ENCODE measurements at regions not wholly inside any gene's neighbourhood (a gene's known extent, or its start where the extent isn't known, plus 50 kb on each side); places are given as distances from the start of the nearest gene placed in this dataset.
A peak's percentile ranks its signal among the peaks of the same experiment; 100 is the strongest.
"Not testable (repeated sequence)": the region's sequence is repeated elsewhere in the genome, so short reads cannot be mapped to it uniquely, and the experiment has no call there.

DNA sequence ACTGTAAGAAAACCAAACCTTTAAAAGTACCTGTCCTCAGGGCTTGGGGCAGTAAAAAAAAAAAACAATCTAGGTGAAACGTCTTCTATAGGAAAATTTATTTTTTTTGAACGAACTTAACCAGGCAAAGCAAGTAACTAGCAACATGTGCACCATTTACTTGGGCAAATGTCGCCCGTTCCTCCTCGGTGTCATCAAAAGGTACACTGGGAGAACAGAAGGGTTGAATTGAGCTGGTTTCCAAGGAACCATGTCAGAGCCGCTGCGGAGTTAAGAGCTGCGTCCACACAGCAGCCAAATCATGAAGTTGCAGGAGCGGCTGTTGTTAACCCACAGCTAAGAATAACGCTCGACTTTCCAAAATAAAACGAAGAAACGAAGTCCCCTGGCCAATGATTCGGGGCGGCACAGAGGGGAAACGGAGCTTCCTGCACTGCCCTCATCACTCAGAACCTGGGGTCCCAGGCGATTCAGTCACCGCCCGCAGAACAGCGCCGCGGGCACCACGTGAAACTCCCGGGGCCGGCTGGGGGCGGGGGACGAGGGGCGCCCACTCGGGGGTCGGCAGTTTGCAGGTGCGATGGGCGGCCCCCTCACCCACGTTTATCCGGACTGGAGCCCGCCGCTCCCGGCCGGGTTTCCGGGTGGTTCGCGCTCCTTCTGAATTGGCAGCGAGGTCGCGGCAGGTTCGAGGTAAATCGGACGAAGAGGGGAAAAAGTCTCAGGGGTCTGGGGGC is 53.6 kb upstream of the PLGLB1 start:
- H3F3A ChIP-seq (ENCODE audit: low read length, unreplicated experiment); H4K20me1 ChIP-seq (ENCODE audit: low read length); ATAC-seq; H3K27me3 ChIP-seq (ENCODE audit: low read length); H3K9me3 ChIP-seq (ENCODE audit: low read length); H3K9me2 ChIP-seq (replicated peaks; ENCODE audit: low read length); CTCF ChIA-PET; H3K27ac ChIP-seq (ENCODE audit: low read length); POLR2A ChIA-PET (ENCODE audit: unreplicated experiment); H2AFZ ChIP-seq (ENCODE audit: low read length); H3K36me3 ChIP-seq (ENCODE audit: low read depth, low read length); H3K4me1 ChIP-seq (ENCODE audit: insufficient read depth, low read length); BruUV-seq (replicated peaks); intact Hi-C loops (cut with micrococcal nuclease): not testable (repeated sequence)
- peaks cover 19% of the 10 kb centered on the region for H3K79me2 ChIP-seq (ENCODE audit: low read length)
- peak overlapping the region; percentile 82 for H3K4me2 ChIP-seq (ENCODE audit: low read length)
- peak; percentile 1 for DNase-seq
- peak overlapping the region; percentile 70 for H3K4me3 ChIP-seq (ENCODE audit: low read length)
- H3K9ac ChIP-seq (ENCODE audit: low read length): peak overlapping the region; percentile 56

DNA sequence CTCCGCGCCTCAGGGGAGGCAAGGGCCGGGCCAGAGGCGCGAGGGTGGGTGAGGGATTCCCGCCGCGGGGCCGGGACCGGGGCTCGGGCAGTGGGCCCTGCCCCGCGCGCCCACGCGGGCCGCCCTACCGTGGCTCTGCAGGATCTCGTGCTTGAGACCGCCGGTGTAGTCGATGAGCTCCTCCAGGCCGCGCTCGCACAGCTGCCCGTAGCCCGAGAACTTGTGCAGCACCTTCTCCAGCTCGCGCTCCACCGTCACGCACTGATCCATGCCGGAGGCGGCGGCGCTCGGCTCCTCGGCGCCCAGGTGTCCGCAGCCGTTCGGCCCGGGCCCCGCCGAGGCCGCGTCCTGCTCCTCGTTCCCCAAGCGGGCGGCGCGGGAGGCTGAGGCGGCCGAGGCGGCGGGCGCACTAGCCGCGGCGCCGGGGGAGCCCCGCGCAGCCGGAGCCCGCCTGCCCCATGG is 54.2 kb upstream of the PLGLB1 start:
- not testable (repeated sequence) for H3K4me1 ChIP-seq (ENCODE audit: insufficient read depth, low read length); H2AFZ ChIP-seq (ENCODE audit: low read length)

DNA sequence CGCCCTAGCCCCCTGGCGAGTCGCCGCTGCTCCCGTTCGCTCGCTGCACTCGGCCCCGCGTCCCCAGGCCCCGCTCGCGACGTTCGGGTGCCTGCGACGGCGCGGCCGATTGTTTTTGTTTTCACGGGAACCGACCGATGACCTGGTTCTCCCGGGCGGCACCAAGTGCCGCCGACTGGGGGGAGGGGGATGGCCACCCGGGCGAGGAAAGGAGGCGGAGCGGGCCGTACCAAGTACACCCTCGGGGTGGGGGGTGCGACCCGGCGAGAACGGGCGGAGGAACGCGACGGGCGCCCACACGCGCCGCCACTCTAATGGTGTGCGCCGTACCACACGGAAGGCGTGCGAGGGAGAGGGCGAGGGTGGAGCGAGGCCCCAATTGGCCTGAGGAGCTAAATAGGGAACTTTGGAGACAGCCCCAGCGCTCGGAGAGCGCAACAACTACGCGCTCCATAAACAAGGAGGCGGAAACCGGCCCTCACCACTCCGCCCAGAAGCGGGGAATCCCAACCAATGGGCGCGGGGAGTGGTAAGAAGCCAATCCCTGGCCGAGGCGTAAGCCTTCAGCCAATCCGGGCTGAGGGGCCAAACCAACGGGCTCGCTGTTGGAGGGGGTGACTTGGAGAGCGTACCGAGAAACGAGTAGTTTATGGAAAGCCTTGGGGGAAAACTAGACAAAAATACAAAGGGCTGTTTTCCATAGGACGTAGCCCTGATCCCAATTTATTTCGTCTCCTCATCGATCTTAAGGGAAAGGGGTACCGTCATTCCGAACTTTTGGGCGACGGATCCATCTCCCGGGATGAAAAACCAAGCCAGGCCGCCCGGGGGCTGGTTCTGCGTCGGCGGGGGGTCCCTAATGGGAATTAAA is 54.8 kb upstream of the PLGLB1 start:
- H3F3A ChIP-seq (ENCODE audit: low read length, unreplicated experiment); H4K20me1 ChIP-seq (ENCODE audit: low read length); H3K9me2 ChIP-seq (replicated peaks; ENCODE audit: low read length); BruUV-seq (replicated peaks); intact Hi-C loops (cut with micrococcal nuclease); H3K27me3 ChIP-seq (ENCODE audit: low read length); POLR2A ChIA-PET (ENCODE audit: unreplicated experiment); CTCF ChIA-PET; H3K36me3 ChIP-seq (ENCODE audit: low read depth, low read length); H3K4me1 ChIP-seq (ENCODE audit: insufficient read depth, low read length); H3K9me3 ChIP-seq (ENCODE audit: low read length): not testable (repeated sequence)
- peak overlapping the region; percentile 56 for H3K27ac ChIP-seq (ENCODE audit: low read length)
- DNase-seq (peak; percentile 81), ATAC-seq (peak; percentile 95)
- peak overlapping the region; percentile 70 for H3K4me3 ChIP-seq (ENCODE audit: low read length)
- peak overlapping the region; percentile 64 for H3K9ac ChIP-seq (ENCODE audit: low read length)
- peak overlapping the region; percentile 75 for H3K4me2 ChIP-seq (ENCODE audit: low read length)
- H3K79me2 ChIP-seq (ENCODE audit: low read length): peaks cover 12% of the 10 kb centered on the region
- peak overlapping the region; percentile 89 for H2AFZ ChIP-seq (ENCODE audit: low read length)

More for the DNA sequence above, 54.2 kb upstream of the PLGLB1 start:
- peak; percentile 7 for DNase-seq
- Histone ChIP-seq H3K79me2 (ENCODE audit: low read length) (peaks cover 14% of the 10 kb centered on the region), H3K4me2 (ENCODE audit: low read length) (peak overlapping the region; percentile 82), H3K9ac (ENCODE audit: low read length) (peak overlapping the region; percentile 64), H3K4me3 (ENCODE audit: low read length) (peak overlapping the region; percentile 70)
- intact Hi-C loops (cut with micrococcal nuclease); H3K9me2 ChIP-seq (replicated peaks; ENCODE audit: low read length); H3K27me3 ChIP-seq (ENCODE audit: low read length); H3K27ac ChIP-seq (ENCODE audit: low read length); H3F3A ChIP-seq (ENCODE audit: low read length, unreplicated experiment); H3K9me3 ChIP-seq (ENCODE audit: low read length); H4K20me1 ChIP-seq (ENCODE audit: low read length); H3K36me3 ChIP-seq (ENCODE audit: low read depth, low read length); CTCF ChIA-PET; POLR2A ChIA-PET (ENCODE audit: unreplicated experiment); BruUV-seq (replicated peaks): not testable (repeated sequence)
- peak; percentile 21 for ATAC-seq

DNA sequence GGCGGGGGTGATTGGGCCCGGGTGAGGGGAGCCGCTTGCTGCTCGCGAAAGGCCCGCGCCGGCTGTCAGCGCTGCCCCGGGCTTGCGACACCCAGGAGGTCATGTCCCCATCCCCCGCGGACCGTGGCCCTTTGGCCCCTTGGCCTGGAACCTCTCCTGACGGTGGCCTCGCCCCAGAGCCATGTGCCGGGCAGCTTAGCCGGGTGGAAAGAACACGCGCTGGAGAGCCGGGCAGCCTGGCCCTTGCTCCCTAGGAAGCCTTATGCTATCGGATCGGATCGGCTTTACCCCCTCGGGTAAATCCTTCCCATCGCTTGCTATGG is 55.4 kb upstream of the PLGLB1 start:
- H3K4me1 ChIP-seq (ENCODE audit: insufficient read depth, low read length); intact Hi-C loops (cut with micrococcal nuclease): not testable (repeated sequence)
- BruUV-seq (replicated peaks): TSS peak; percentile 99

DNA sequence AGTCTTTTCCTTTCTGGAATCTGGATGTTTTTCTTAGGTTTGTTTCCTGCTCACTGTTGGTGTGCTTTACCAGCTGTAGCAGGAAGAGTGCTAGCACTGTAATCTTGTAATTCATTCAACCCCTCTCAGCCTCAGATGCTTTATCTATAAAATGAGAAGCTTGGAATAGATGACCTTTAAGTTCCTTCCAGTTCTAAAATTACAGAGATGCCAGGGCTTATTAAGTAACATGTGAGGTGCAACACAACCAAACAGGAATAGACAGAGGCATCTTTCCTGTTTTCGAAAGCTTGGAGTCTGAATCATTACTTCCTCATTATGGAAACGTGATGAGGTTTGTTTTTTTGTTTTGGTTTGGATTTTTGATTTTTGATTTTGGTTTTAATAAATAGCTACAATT is 60.1 kb upstream of the PLGLB1 start:
- H3K9me2 ChIP-seq (replicated peaks; ENCODE audit: low read length); H3K4me3 ChIP-seq (ENCODE audit: low read length); H2AFZ ChIP-seq (ENCODE audit: low read length); H3K79me2 ChIP-seq (ENCODE audit: low read length); H4K20me1 ChIP-seq (ENCODE audit: low read length); POLR2A ChIA-PET (ENCODE audit: unreplicated experiment); H3K27ac ChIP-seq (ENCODE audit: low read length); H3K4me1 ChIP-seq (ENCODE audit: insufficient read depth, low read length); H3K9ac ChIP-seq (ENCODE audit: low read length); BruUV-seq (replicated peaks); H3K36me3 ChIP-seq (ENCODE audit: low read depth, low read length); H3K27me3 ChIP-seq (ENCODE audit: low read length); CTCF ChIA-PET; H3F3A ChIP-seq (ENCODE audit: low read length, unreplicated experiment); H3K4me2 ChIP-seq (ENCODE audit: low read length); H3K9me3 ChIP-seq (ENCODE audit: low read length); ATAC-seq; intact Hi-C loops (cut with micrococcal nuclease); DNase-seq: not testable (repeated sequence)

More for the DNA sequence above, 55.4 kb upstream of the PLGLB1 start:
- H3K27ac ChIP-seq (ENCODE audit: low read length); H3K9me2 ChIP-seq (replicated peaks; ENCODE audit: low read length); CTCF ChIA-PET; H3K36me3 ChIP-seq (ENCODE audit: low read depth, low read length); H3K27me3 ChIP-seq (ENCODE audit: low read length); H3K9me3 ChIP-seq (ENCODE audit: low read length); H4K20me1 ChIP-seq (ENCODE audit: low read length); POLR2A ChIA-PET (ENCODE audit: unreplicated experiment); H3F3A ChIP-seq (ENCODE audit: low read length, unreplicated experiment); DNase-seq: not testable (repeated sequence)
- peak; percentile 9 for ATAC-seq
- Histone ChIP-seq H3K9ac (ENCODE audit: low read length) (peak overlapping the region; percentile 64), H2AFZ (ENCODE audit: low read length) (peak overlapping the region; percentile 89; the same call in 1 of the 2 replicates), H3K4me3 (ENCODE audit: low read length) (peak overlapping the region; percentile 69), H3K4me2 (ENCODE audit: low read length) (peak overlapping the region; percentile 75), H3K79me2 (ENCODE audit: low read length) (peaks cover 12% of the 10 kb centered on the region)

DNA sequence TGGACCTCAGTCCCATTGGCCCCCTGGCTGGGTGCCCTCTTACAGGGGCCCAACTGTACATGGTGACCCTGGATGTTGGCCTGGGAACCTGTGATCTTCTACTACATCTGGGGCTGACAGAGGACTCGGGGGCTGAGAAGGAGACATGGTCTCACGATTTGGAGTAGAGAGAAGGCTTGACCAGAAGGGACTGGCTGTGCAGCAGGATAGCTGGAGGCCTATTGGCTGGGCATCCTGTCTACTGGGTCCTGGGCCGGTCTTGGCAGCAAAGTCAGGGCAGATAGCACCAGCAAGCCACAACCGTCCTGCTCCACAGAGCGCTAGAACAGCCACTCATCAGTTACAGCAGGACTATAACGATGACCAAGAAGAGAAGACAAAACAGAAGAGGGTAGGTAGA is 66.4 kb upstream of the PLGLB1 start:
- H3K9me3 ChIP-seq (ENCODE audit: low read length); POLR2A ChIA-PET (ENCODE audit: unreplicated experiment): not testable (repeated sequence)

More for the DNA sequence above, 66.4 kb upstream of the PLGLB1 start:
- DNase-seq; intact Hi-C loops (cut with micrococcal nuclease); H3K27me3 ChIP-seq (ENCODE audit: low read length); H3K4me2 ChIP-seq (ENCODE audit: low read length); H3K27ac ChIP-seq (ENCODE audit: low read length); H3K4me1 ChIP-seq (ENCODE audit: insufficient read depth, low read length); ATAC-seq; H3F3A ChIP-seq (ENCODE audit: low read length, unreplicated experiment); H4K20me1 ChIP-seq (ENCODE audit: low read length); CTCF ChIA-PET; H3K79me2 ChIP-seq (ENCODE audit: low read length); H3K9ac ChIP-seq (ENCODE audit: low read length); H2AFZ ChIP-seq (ENCODE audit: low read length); H3K4me3 ChIP-seq (ENCODE audit: low read length); H3K36me3 ChIP-seq (ENCODE audit: low read depth, low read length); BruUV-seq (replicated peaks); H3K9me2 ChIP-seq (replicated peaks; ENCODE audit: low read length): not testable (repeated sequence)

Measured in PC-3 (cell line).